ENCODE measurements at regions not wholly inside any gene's neighbourhood (a gene's known extent, or its start where the extent isn't known, plus 50 kb on each side); places are given as distances from the start of the nearest gene placed in this dataset.

- TF ChIP-seq, protein P1, sequence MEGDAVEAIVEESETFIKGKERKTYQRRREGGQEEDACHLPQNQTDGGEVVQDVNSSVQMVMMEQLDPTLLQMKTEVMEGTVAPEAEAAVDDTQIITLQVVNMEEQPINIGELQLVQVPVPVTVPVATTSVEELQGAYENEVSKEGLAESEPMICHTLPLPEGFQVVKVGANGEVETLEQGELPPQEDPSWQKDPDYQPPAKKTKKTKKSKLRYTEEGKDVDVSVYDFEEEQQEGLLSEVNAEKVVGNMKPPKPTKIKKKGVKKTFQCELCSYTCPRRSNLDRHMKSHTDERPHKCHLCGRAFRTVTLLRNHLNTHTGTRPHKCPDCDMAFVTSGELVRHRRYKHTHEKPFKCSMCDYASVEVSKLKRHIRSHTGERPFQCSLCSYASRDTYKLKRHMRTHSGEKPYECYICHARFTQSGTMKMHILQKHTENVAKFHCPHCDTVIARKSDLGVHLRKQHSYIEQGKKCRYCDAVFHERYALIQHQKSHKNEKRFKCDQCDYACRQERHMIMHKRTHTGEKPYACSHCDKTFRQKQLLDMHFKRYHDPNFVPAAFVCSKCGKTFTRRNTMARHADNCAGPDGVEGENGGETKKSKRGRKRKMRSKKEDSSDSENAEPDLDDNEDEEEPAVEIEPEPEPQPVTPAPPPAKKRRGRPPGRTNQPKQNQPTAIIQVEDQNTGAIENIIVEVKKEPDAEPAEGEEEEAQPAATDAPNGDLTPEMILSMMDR (conservative IDR thresholded peaks at IDR 0.05 in 1 of 2, IDR thresholded peaks at IDR 0.05 in 1 of 2; ENCODE audit: extremely low read depth in 1 of 2, insufficient read depth in 1 of 2, low read depth in 1 of 2, low read length in 2 of 2), result no peak
- no peak for TF ChIP-seq EZH2 (IDR thresholded peaks at IDR 0.05; ENCODE audit: borderline replicate concordance, low read length)
These were observed 91.3 kb downstream of the UQCRFS1 start for GRCh38 chr19:29121684-29122083.

All from mammary epithelial cell (primary cell).